Neural cell (in vitro differentiated cells): ENCODE measurements at regions not wholly inside any gene's neighbourhood (a gene's known extent, or its start where the extent isn't known, plus 50 kb on each side); places are given as distances from the start of the nearest gene placed in this dataset.

Source experiments
- H2AFZ ChIP-seq: fragments of 200-600, 300-800 bp; sonication (generic), shearing (Covaris generic); 2 replicates; pipeline ENCODE4 v1.6.0; 2014; ENCODE audit warnings: low read depth, mild to moderate bottlenecking, antibody characterized with exemption, low read length, moderate library complexity
- H3F3A ChIP-seq: fragments of 200-600 bp; shearing (Covaris generic); 2 replicates; pipeline ENCODE4 v1.6.1; 2016; ENCODE audit warnings: mild to moderate bottlenecking, moderate library complexity, mixed read lengths, antibody characterized with exemption, low read length; ENCODE audit not compliant: insufficient read depth, poor library complexity, severe bottlenecking
- H3K27ac ChIP-seq: fragments of 200-600, 300-800 bp; sonication (generic), shearing (Covaris generic); 2 replicates; pipeline ENCODE4 v1.5.1; 2014; ENCODE audit warnings: mild to moderate bottlenecking, low read length, moderate library complexity
- H3K27me3 ChIP-seq: fragments of 300-800, 200-600 bp; sonication (generic), shearing (Covaris generic); 2 replicates; pipeline ENCODE4 v1.6.0; 2014; ENCODE audit warnings: mild to moderate bottlenecking, low read depth, low read length, moderate library complexity; ENCODE audit not compliant: insufficient read depth
- H3K36me3 ChIP-seq: fragments of 300-800, 200-600 bp; sonication (generic), shearing (Covaris generic); 2 replicates; pipeline ENCODE4 v1.5.1; 2014; ENCODE audit warnings: mild to moderate bottlenecking, antibody characterized with exemption, low read length, moderate library complexity; ENCODE audit not compliant: insufficient read depth
- H3K4me2 ChIP-seq: fragments of 300-800, 200-600 bp; sonication (generic), shearing (Covaris generic); 2 replicates; pipeline ENCODE4 v1.6.0; 2014; ENCODE audit warnings: mild to moderate bottlenecking, low read length
- H3K4me3 ChIP-seq: fragments of 300-800, 200-600 bp; sonication (generic), shearing (Covaris generic); 2 replicates; pipeline ENCODE4 v1.5.1; 2014; ENCODE audit warnings: mild to moderate bottlenecking, low read length, moderate library complexity
- H3K79me2 ChIP-seq: fragments of 200-600 bp; shearing (Covaris generic); replicated peaks from 2 replicates; pipeline ENCODE4 v1.6.0; 2014; ENCODE audit warnings: mild to moderate bottlenecking, low read length, moderate library complexity; ENCODE audit not compliant: insufficient read depth
- H3K9ac ChIP-seq: fragments of 300-800, 200-600 bp; sonication (generic), shearing (Covaris generic); 2 replicates; pipeline ENCODE4 v1.6.1; 2016; ENCODE audit warnings: mild to moderate bottlenecking, low read length, mixed read lengths
- H3K9me2 ChIP-seq: fragments of 200-600 bp; shearing (Covaris generic); 2 replicates; pipeline ENCODE4 v1.6.1; 2016; ENCODE audit warnings: mild to moderate bottlenecking, low read length, mixed read lengths; ENCODE audit not compliant: insufficient read depth
- H3K9me3 ChIP-seq: fragments of 200-600, 300-800 bp; sonication (generic), shearing (Covaris generic); 2 replicates; pipeline ENCODE4 v1.6.1; 2016; ENCODE audit warnings: mild to moderate bottlenecking, mixed run types, low read length, moderate library complexity, mixed read lengths
- H4K20me1 ChIP-seq: fragments of 200-600 bp; shearing (Covaris generic); 2 replicates; pipeline ENCODE4 v1.6.1; 2016; ENCODE audit warnings: mild to moderate bottlenecking, mixed run types; ENCODE audit not compliant: insufficient read depth
- CTCF ChIP-seq: fragments of 450-650 bp; IDR thresholded peaks from 2 replicates; pipeline ENCODE4 v1.5.1; 2014; ENCODE audit warnings: antibody characterized with exemption, mild to moderate bottlenecking, moderate library complexity; ENCODE audit not compliant: poor library complexity, severe bottlenecking
- EP300 ChIP-seq: fragments of 450-650 bp; conservative IDR thresholded peaks from 2 replicates; pipeline ENCODE4 v1.6.1; 2014; ENCODE audit warnings: antibody characterized with exemption, mild to moderate bottlenecking, moderate library complexity; ENCODE audit not compliant: poor library complexity, severe bottlenecking
- EZH2 ChIP-seq: fragments of 200-600, 300-800 bp; shearing (Covaris generic), sonication (generic); IDR thresholded peaks from 2 replicates; pipeline ENCODE4 v1.6.1; 2014; ENCODE audit warnings: antibody characterized with exemption, low read length, borderline replicate concordance, mild to moderate bottlenecking; ENCODE audit not compliant: insufficient read depth, poor library complexity, severe bottlenecking
- MXI1 ChIP-seq: fragments of 450-650 bp; conservative IDR thresholded peaks from 2 replicates; pipeline ENCODE4 v1.6.1; 2014; ENCODE audit warnings: antibody characterized with exemption, mild to moderate bottlenecking; ENCODE audit not compliant: poor library complexity, severe bottlenecking
- POLR2AphosphoS5 ChIP-seq: IDR thresholded peaks from 2 replicates; pipeline ENCODE4 v1.6.1; 2012
- RAD21 ChIP-seq: fragments of 450-650 bp; conservative IDR thresholded peaks from 2 replicates; pipeline ENCODE4 v1.6.1; 2014; ENCODE audit warnings: antibody characterized with exemption, mild to moderate bottlenecking, moderate library complexity
- REST ChIP-seq: IDR thresholded peaks from 2 replicates; pipeline ENCODE4 v1.6.1; 2012; ENCODE audit warnings: borderline replicate concordance
- SMC3 ChIP-seq: fragments of 450-650 bp; conservative IDR thresholded peaks from 2 replicates; pipeline ENCODE4 v1.6.1; 2014; ENCODE audit warnings: antibody characterized with exemption, mild to moderate bottlenecking, moderate library complexity; ENCODE audit not compliant: poor library complexity
- TAF1 ChIP-seq: IDR thresholded peaks from 2 replicates; pipeline ENCODE4 v1.6.1; 2012; ENCODE audit warnings: low read depth

- Histone ChIP-seq H3K9me3 (no peaks in the 10 kb centered on the region), H3K9ac (no peak overlapping the region), H3K4me3 (no peak overlapping the region), H3K27me3 (no peaks in the 10 kb centered on the region), H3K79me2 (no peaks in the 10 kb centered on the region), H3K36me3 (no peaks in the 10 kb centered on the region), H3K27ac (no peak overlapping the region), H4K20me1 (no peaks in the 10 kb centered on the region), H2AFZ (no peak overlapping the region), H3F3A (no peaks in the 10 kb centered on the region), H3K4me2 (no peak overlapping the region), H3K9me2 (no peaks in the 10 kb centered on the region)
- no peak for TF ChIP-seq POLR2AphosphoS5
- TF ChIP-seq EP300 = no peak
- no peak for TF ChIP-seq SMC3
- no peak for TF ChIP-seq RAD21
- TF ChIP-seq CTCF = no peak
- TF ChIP-seq EZH2 = no peak
- no peak for TF ChIP-seq MXI1
- TF ChIP-seq TAF1 = no peak
- TF ChIP-seq REST = no peak
Observed at GRCh38 chr1:67987046-67987799, 63.2 kb downstream of the DIRAS3 start.

- no peaks in the 10 kb centered on the region for H3K36me3 ChIP-seq
- TF ChIP-seq SMC3 (no peak), EP300 (no peak), MXI1 (no peak), EZH2 (no peak), REST (no peak), CTCF (no peak), POLR2AphosphoS5 (no peak), RAD21 (no peak), TAF1 (no peak)
- H3K27me3 ChIP-seq = no peaks in the 10 kb centered on the region
- H3K4me3 ChIP-seq = no peak overlapping the region
- H4K20me1 ChIP-seq = no peaks in the 10 kb centered on the region
- no peak overlapping the region for H3K9ac ChIP-seq
- no peaks in the 10 kb centered on the region for H3K9me3 ChIP-seq
- H3K79me2 ChIP-seq = no peaks in the 10 kb centered on the region
- H3F3A ChIP-seq = no peaks in the 10 kb centered on the region
- H2AFZ ChIP-seq = no peak overlapping the region
- H3K9me2 ChIP-seq = no peaks in the 10 kb centered on the region
- H3K27ac ChIP-seq = no peak overlapping the region
- H3K4me2 ChIP-seq = no peak overlapping the region
Observed at GRCh38 chr1:67983867-67984266, 66.6 kb downstream of the DIRAS3 start.
